Ecto neural progenitor cell (in vitro differentiated cells): ENCODE measurements at regions not wholly inside any gene's neighbourhood (a gene's known extent, or its start where the extent isn't known, plus 50 kb on each side); places are given as distances from the start of the nearest gene placed in this dataset.

Source experiments
- DNase-seq: peaks from one replicate; pipeline ENCODE4 v3.0.0-alpha.2; 2018; ENCODE audit warnings: low spot score

DNA sequence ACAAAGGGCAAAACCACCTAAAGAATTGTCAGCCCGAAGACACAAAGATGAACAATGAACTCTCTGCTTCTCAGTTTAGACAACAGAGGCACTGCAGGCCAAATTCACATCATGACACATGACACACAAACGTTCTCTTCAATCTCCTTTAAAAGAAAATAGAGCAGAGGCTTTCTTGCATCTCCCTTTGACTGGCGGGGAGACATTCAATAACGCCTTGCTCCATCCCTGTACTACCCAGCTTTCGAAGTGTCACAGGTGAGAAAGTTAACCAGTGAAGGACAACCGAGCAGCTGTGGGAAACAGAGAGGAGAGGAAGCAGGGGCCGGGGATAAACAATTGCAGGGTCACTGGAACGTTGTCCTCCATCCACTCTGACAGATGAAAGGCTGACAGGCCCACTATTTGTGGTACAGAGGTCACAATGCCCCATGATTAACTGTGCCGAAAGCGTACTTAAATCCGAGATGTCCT is 130.8 kb downstream of the PHLDA1 start:
- DNase-seq: no peak

DNA sequence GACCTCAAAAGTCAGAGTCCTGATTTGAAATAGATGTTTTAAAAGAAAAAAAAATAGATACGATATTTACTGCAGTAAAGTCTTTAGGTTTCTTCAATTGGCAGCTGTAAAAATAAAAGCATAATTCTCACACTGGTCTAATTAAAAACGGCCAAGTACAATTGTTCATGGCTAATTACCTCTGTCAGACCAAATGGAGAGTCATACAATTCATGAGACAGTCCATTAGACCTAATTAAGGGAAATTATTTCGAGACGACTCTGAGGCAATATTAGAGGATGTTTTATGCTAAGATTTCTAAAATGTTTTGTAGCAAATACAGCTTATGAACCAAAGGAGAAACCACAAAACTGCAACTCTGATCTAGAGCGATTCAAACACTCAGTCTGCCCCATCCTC is 131.3 kb downstream of the PHLDA1 start:
- DNase-seq: no peak

DNA sequence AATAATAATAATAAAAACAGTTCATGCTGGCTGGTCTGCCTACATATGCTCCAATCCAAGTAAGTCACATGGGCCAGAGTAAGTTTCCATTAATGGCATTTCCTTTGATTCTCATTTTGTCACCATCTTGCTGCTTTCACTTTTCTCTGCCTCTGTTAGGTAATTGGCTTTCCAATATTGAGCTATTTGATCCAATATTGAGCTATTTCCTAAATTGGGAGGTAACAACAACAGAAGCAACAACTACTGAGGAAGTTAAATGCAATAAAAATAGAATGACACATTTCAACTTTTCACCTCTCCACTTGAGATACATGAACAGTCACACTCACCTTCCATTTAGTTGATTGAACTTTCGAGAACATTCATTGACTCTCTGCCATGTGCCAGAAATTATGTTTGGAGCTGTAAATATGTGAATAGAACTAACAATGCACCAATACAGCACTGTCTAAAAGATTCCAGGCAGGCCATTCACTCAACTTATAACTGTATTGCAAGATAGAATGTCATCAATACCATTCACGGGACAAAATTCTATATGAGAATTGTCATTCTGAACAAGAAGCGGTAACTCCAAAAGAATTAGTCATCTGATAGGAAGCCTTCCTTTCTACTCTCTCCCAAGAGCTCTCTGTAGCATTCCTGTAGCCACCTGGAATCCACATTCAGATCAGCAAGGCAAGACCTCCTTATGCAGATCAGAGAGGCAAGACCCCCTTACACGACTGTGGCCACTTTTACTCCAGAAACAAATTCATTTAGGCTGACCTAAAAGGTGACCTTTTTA is 136.4 kb downstream of the PHLDA1 start:
- DNase-seq: no peak

- no peak for DNase-seq
These were observed 137.8 kb downstream of the PHLDA1 start for GRCh38 chr12:75893765-75894164.

- DNase-seq: no peak
These were observed 138.7 kb downstream of the PHLDA1 start for GRCh38 chr12:75892731-75893408.

DNA sequence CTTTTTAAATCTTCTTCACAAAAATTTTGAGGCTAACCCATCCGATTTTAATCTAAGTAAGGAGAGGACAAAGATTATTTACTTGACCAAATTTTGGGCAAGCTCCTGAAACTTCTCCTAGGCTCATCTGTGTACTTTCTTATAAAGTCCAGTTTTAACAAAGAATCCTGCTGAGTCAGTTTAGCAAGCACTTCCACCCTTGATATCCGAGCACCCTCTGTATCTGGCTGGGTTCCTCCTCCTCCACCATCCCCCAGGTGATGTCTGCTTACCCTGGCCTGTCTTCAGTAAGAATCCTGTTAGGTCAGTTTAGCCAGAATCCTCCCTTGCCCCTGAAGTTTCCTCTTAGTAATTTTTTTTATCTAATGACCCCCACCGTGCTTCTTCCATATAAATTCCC is 140.5 kb downstream of the PHLDA1 start:
- no peak for DNase-seq

DNA sequence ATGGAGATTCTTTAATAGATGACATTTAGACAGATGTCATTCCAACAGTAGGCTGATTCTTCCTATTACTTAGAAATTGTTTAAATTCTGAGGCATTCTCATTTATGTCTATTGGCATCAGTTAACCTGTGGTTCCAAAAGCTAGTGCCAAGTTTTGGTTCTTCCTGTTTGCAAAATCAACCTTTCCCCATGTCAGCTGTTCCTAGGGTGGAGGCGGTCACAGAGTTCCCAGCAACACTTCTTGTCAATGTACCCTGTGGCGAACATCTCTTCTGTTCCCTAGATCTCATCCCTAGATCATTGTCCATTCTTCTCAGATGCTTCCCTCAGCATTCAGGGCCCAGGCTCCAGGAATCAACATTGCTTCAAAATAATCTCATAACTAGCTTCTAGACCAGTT is 140.9 kb downstream of the PHLDA1 start:
- no peak for DNase-seq

DNA sequence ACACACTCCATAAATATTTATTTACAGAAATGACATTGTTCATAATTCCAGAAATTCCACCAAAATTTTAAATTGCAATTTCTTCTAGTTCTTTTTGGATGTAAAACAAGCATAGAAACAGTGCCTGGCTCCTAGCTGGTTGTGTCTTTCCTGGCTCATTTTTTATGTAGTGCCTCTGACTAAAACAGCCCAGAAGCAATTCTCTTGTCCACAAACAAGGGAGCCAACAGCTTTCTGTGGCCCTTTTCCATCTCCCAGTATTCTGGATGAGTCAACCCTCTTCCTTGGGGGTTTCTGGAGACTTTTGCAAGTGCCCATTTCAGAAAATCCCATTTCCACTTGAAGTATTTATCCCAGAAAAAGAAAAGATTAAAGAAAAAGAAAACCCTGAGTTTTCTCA is 141.4 kb downstream of the PHLDA1 start:
- no peak for DNase-seq

DNA sequence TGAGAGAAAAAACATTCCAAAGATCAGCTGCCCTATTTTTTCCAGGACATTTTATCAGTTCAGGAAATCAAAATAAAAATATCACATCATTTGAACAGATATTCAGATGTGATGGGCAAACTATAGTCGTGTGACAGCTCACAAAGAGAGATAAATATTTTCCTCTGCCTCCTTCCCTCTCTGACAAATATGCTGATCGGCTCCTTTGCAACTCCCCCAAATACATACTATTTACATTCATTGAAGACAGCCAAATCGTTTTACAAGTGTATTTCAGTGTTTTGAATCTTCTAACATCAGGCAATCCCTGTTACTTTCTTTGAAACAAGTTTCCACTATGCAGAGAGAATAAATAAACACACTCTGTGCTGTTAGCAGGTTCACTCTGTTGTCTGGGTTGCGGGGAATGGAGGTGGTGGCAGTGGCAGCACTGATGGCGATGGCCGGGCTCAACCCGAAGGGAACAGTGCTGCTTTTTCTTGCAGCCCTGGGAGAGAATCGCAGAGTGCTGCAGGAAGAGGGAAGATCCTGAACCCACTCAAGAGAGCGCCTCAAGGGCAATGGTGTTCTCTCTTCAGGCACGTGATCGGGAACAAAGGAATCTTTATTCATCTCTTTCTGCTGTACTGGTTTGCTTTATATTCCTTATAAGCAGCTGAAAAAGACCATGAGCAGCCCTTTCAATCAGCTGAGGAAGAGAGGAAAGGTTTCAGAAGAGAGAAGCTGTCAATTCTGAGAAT is 142.5 kb downstream of the PHLDA1 start:
- peak; percentile 69 for DNase-seq

DNA sequence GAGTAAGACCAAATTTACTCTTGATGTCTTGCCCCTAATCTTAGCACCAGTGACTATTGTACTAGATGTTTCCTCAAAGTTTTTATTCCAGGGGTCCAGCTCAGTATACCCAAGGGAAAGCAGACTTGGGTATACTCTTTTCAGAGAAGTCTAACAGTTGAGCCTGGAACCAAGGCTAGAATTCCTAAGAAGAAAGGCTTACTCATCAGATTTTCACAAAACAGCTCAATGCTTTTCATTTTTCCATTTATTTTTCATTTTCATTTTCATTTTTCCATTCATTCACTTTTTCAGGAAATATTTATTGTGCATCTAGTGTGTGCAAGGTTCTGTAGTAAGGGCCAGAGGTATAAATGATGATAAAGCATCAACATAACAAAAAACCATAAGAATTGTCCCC is 143.2 kb downstream of the PHLDA1 start:
- DNase-seq: no peak

- DNase-seq: no peak
These were observed 143.6 kb downstream of the PHLDA1 start for GRCh38 chr12:75887979-75888378.

DNA sequence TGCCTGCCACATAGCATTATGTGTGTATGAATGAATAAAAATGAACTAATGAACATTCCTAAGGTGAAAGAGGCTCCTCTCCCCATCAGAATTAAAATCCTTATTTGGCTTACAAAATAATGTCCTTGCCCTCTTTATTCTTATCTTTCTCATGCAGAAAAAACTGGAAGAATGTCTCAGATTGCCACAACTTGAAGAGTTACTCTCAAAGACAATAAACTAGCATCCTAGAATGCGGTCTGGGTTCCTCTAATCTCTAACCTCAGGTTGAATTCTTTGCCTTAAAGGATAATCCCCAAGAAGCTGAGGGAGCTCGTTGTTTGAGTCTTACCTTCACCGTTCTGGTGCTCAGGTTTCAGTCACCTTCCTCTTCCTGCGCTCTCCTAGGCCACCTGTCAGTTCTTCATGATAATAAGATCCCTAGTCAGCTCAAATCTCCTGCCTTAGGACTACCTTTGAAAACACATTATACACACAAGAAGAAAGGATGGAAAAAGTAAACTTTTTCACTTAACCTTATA is 147.1 kb downstream of the PHLDA1 start:
- no peak for DNase-seq

DNA sequence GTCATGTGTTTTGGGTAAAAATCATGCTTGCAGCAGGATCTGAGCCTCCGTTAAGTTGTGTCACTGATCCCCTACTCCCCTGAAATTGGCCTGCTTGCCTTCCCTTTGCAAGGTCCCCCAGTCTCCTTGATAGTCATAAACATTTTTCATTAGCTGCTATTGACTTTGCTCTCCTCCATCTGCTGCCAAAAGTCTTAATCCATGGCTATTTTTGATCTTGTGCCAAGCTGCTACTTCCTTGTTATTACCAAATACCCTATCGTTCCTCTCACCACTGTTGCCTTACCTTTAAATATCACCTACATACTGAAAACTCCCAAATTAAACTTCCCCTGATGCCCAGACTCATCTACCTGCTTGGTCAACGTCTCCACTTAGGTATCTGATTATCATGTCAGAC is 148.3 kb downstream of the PHLDA1 start:
- no peak for DNase-seq

GRCh38 chr12:75882421-75882820 is 149.2 kb downstream of the PHLDA1 start:
- no peak for DNase-seq

DNA sequence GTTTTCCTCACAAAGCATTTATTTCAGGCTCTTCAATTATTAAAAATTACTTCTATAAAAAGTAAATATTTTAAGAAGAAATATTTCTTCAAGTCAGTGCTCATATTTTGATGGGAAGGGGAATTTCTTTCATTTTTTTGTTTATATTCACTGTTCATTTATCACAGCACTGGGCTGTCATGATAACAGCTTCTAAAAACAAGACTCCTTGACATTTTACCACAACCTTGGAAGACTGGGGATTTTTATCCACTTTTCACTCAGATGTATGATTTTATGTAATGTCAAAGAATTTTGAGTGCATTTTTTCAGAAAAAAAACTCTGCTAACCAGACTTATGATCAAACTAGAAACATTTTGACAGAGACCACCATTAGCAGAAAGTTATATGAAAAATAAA is 149.7 kb downstream of the PHLDA1 start:
- DNase-seq: no peak

DNA sequence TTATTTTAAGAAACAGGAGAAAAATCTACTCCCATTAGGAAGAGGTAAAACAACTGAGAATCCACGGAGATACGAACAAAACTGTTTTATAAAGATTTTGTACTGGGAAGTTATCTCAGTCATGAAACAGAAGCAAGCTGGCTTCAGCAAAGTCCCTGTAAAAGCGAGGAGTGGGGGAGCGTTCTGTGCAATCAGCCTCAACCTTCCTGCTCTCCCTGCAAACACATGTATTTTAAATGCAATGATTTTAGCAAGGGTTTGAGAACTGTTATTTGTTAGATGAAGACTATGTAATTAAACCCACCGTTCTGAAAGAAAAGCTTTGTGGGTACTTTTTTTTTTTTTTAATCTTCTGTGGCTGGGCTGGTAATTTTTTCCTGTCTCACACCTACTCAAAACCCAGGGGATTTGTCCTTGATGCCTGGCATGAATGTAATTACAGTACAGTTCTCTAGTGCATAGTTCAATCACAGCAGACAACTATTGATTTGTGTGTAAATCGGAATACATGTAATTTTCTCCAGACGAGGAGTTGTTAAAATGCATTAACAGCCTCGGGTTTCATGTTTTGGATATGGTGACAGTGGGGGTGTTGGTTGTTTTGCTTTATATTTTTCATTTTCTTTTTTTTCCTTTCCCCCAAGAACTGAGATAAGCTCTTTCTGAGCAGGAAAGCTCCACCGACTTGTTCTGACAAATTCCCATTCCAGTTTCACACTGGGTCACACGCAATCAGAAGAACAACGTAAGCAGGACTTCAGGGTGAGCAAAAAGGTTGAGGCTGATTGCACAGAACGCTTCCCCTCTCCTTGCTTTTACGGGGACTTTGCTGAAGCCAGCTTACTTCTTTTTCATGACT is 153.6 kb downstream of the PHLDA1 start:
- DNase-seq: no peak

GRCh38 chr12:75876832-75877762 is 154.5 kb downstream of the PHLDA1 start:
- no peak for DNase-seq

DNA sequence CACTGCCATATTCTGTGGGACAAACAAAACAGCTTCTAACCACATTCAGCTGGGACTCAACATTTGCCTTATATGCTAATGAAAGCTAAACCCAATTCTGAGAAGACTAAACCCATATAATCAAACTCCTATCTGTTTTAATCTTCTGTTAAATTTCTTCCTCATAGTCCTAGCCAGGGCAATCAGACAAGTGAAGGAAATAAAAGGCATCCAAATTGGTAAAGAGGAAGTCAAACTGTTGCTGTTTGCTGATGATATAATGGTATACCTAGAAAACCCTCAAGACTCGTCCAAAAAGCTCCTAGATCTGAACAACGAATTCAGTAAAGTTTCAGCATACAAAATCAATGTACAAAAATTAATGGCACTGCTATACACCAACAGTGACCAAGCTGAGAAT is 157.1 kb downstream of the PHLDA1 start:
- DNase-seq: no peak

GRCh38 chr12:75872762-75873161 is 158.8 kb downstream of the PHLDA1 start:
- no peak for DNase-seq

DNA sequence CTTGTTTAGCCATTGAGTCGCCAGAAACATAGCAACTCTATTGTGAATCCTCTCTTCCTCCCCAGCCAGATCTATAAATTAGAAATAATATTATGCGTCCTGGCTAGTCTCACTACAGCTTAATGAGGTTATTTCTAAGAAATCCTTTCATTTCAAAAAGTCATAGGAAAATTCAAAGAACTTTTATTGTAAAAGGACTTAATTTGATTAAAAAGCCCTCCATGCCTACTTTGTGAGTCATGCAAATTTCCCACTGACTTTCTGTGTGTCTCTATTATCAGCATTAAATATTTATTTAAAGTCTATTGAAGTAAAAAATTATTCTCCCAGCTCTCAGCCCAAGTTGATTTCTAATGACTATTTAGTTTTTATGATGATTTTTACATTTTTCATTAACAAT is 160.7 kb downstream of the PHLDA1 start:
- no peak for DNase-seq

DNA sequence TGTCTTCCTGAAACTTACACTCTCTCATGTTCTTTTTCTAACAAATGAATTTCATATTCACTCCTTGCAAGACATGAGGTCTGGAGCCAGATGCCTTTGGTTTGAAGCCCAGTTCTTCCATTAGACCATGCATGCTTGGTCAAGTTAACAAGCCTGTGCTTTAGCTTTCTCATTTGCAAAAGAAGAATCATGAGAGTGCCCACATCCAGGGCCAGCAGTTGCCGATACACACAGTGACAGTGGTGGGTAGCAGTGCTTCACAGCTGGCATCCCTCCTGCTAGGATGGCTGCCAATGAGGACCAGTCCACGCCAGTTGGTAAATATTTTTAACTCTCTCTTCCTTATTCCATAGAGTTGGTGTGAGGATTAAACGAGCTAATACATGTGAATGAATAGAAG is 163.1 kb downstream of the PHLDA1 start:
- no peak for DNase-seq
